ENCODE measurements at regions not wholly inside any gene's neighbourhood (a gene's known extent, or its start where the extent isn't known, plus 50 kb on each side); places are given as distances from the start of the nearest gene placed in this dataset.
"Not testable (repeated sequence)": the region's sequence is repeated elsewhere in the genome, so short reads cannot be mapped to it uniquely, and the experiment has no call there.

DNA sequence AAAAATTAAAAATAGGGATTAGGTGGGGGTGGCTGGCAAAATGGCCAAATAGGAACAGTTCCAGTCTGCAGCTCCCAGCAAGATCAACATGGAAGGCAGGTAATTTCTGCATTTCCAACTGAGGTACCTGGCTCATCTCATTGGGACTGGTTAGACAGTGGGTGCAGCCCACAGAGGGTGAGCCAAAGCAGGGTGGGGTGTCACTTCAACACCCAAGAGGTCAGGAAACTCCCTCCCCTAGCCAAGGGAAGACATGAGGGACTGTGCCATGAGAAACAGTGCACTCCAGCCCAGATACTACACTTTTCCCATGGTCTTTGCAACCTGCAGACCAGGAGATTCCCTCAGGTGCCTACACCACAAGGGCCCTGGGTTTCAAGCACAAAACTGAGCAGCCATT lies 109.3 kb upstream of the CAB39 start:
- DNase-seq, POLR2A ChIA-PET: not testable (repeated sequence)

DNA sequence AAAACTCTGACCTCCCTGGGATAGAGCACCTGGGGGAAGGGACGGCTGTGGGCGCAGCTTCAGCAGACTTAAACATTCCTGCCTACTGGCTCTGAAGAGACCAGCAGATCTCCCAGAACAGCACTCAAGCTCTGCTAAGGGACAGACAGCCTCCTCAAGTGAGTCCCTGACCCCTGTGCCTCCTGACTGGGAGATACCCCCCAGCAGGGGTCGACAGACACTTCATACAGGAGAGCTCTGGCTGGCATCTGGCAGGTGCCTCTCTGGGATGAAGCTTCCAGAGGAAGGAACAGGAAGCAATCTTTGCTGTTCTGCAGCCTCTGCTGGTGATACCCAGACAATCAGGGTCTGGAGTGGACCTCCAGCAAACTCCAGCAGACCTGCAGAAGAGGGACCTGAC lies 108.5 kb upstream of the CAB39 start:
- H3K27ac ChIP-seq (ENCODE audit: insufficient read depth in 1 of 2, low read depth in 1 of 2, low read length in 2 of 2, poor library complexity in 1 of 2, severe bottlenecking in 2 of 2); H3K9me3 ChIP-seq (ENCODE audit: control extremely low read depth in 1 of 5, control insufficient read depth in 4 of 5, insufficient read depth in 2 of 5, low read depth in 1 of 5, low read length in 4 of 5); H3K27me3 ChIP-seq (replicated peaks in 2 of 5; ENCODE audit: control insufficient read depth in 4 of 5, insufficient read depth in 5 of 5, low read length in 4 of 5); POLR2A ChIA-PET; DNase-seq; CTCF ChIA-PET; H3K36me3 ChIP-seq (ENCODE audit: control insufficient read depth in 4 of 4, insufficient read depth in 4 of 4, low read length in 3 of 4); H3K4me3 ChIP-seq (ENCODE audit: control insufficient read depth in 1 of 7, extremely low read depth in 1 of 7, insufficient read depth in 4 of 7, low read depth in 2 of 7, low read length in 6 of 7): not testable (repeated sequence)
- 100% methylated on average over 1 of the region's 3 CpGs for WGBS (ENCODE audit: insufficient coverage)
- H3K4me1 ChIP-seq (ENCODE audit: control extremely low read depth in 1 of 4, control insufficient read depth in 4 of 4, insufficient read depth in 4 of 4, low read length in 3 of 4), result peaks cover 0 to 12% (median 7%) of the 10 kb centered on the region in 4 experiments

More for the DNA sequence above, 109.3 kb upstream of the CAB39 start:
- H3K27me3 ChIP-seq (replicated peaks in 2 of 5; ENCODE audit: control insufficient read depth in 4 of 5, insufficient read depth in 5 of 5, low read length in 4 of 5); H3K9me3 ChIP-seq (ENCODE audit: control extremely low read depth in 1 of 5, control insufficient read depth in 4 of 5, insufficient read depth in 2 of 5, low read depth in 1 of 5, low read length in 4 of 5); H3K4me3 ChIP-seq (ENCODE audit: control insufficient read depth in 1 of 7, extremely low read depth in 1 of 7, insufficient read depth in 4 of 7, low read depth in 2 of 7, low read length in 6 of 7); CTCF ChIA-PET; H3K36me3 ChIP-seq (ENCODE audit: control insufficient read depth in 4 of 4, insufficient read depth in 4 of 4, low read length in 3 of 4); H3K27ac ChIP-seq (ENCODE audit: insufficient read depth in 1 of 2, low read depth in 1 of 2, low read length in 2 of 2, poor library complexity in 1 of 2, severe bottlenecking in 2 of 2): not testable (repeated sequence)
- H3K4me1 ChIP-seq (ENCODE audit: control extremely low read depth in 1 of 4, control insufficient read depth in 4 of 4, insufficient read depth in 4 of 4, low read length in 3 of 4), result peaks cover 0 to 12% (median 7%) of the 10 kb centered on the region in 4 experiments

DNA sequence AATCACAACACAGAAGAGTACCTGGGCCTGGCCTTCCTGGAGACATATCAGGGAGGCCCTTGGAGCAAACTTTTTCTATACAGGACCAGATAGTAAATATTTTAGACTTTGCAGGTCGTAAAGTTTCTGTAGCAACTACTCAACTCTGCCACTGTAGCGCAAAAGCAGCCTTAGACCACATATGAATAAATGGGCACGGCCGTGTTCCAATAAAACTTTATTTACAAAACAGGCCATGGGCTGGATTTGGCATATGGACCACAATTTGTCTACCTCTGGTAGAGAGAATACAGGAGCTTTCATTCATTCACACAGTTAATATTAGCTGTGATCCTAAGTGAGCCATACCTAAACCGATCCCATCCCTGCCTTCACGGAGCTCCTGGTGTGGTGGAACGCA lies 98.6 kb upstream of the CAB39 start:
- DNase-seq, result no peak
- ChIA-PET CTCF (interaction anchor here (1.1 to 1.9 kb wide), 2 partner anchors 143 to 605 kb away, joined by 3 to 4 read pairs; no protein-coding TSS in a partner anchor), POLR2A (interaction anchor here (0.7 kb wide), 1 partner anchor 785 kb away, joined by 3 read pairs; no protein-coding TSS in a partner anchor)
- Histone ChIP-seq H3K27ac (ENCODE audit: insufficient read depth in 1 of 2, low read depth in 1 of 2, low read length in 2 of 2, poor library complexity in 1 of 2, severe bottlenecking in 2 of 2) (no peak overlapping the region), H3K9me3 (ENCODE audit: control extremely low read depth in 1 of 5, control insufficient read depth in 4 of 5, insufficient read depth in 2 of 5, low read depth in 1 of 5, low read length in 4 of 5) (no peaks in the 10 kb centered on the region), H3K4me3 (ENCODE audit: control insufficient read depth in 1 of 7, extremely low read depth in 1 of 7, insufficient read depth in 4 of 7, low read depth in 2 of 7, low read length in 6 of 7) (no peak overlapping the region), H3K27me3 (replicated peaks in 2 of 5; ENCODE audit: control insufficient read depth in 4 of 5, insufficient read depth in 5 of 5, low read length in 4 of 5) (no peaks in the 10 kb centered on the region), H3K4me1 (ENCODE audit: control extremely low read depth in 1 of 4, control insufficient read depth in 4 of 4, insufficient read depth in 4 of 4, low read length in 3 of 4) (peaks cover 0 to 4% (median 1%) of the 10 kb centered on the region in 4 experiments), H3K36me3 (ENCODE audit: control insufficient read depth in 4 of 4, insufficient read depth in 4 of 4, low read length in 3 of 4) (no peaks in the 10 kb centered on the region)
- whole genome bisulfite sequencing (ENCODE audit: insufficient coverage), result 100% methylated on average over 2 of the region's 7 CpGs

DNA sequence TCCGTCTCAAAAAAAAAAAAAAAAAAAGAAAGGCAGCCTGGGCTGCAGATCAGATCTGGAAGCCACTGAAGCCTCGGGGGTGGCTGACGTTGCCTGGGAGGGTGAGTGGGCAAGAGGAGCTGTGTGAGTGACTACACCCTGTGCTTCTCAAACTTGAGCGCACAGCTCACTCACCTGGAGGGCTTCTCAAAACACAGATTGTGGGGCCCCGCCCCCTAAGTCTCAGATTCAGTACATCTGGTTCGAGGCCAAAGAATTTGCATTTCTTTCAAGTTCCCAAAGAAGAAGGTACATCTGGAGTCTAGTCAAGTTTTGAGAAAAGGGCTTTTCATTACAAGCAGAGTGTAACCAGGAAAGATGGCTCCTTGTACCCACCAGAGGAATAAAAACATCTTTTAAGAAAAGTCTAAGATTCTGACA lies 97.7 kb upstream of the CAB39 start:
- no peaks in the 10 kb centered on the region for H3K36me3 ChIP-seq (ENCODE audit: control insufficient read depth in 4 of 4, insufficient read depth in 4 of 4, low read length in 3 of 4)
- H3K9me3 ChIP-seq (ENCODE audit: control extremely low read depth in 1 of 5, control insufficient read depth in 4 of 5, insufficient read depth in 2 of 5, low read depth in 1 of 5, low read length in 4 of 5), result no peaks in the 10 kb centered on the region
- H3K4me3 ChIP-seq (ENCODE audit: control insufficient read depth in 1 of 7, extremely low read depth in 1 of 7, insufficient read depth in 4 of 7, low read depth in 2 of 7, low read length in 6 of 7), result no peak overlapping the region
- ChIA-PET CTCF (interaction anchor here (0.8 to 1.6 kb wide), 2 partner anchors 45 to 183 kb away, joined by 3 to 4 read pairs; no protein-coding TSS in a partner anchor), POLR2A (no interaction called here)
- 89% methylated on average over 5 of the region's 6 CpGs for WGBS (ENCODE audit: insufficient coverage)
- no peaks in the 10 kb centered on the region for H3K27me3 ChIP-seq (replicated peaks in 2 of 5; ENCODE audit: control insufficient read depth in 4 of 5, insufficient read depth in 5 of 5, low read length in 4 of 5)
- H3K27ac ChIP-seq (ENCODE audit: insufficient read depth in 1 of 2, low read depth in 1 of 2, low read length in 2 of 2, poor library complexity in 1 of 2, severe bottlenecking in 2 of 2), result no peak overlapping the region
- DNase-seq, result no peak
- H3K4me1 ChIP-seq (ENCODE audit: control extremely low read depth in 1 of 4, control insufficient read depth in 4 of 4, insufficient read depth in 4 of 4, low read length in 3 of 4), result peaks cover 0 to 4% (median 1%) of the 10 kb centered on the region in 4 experiments

DNA sequence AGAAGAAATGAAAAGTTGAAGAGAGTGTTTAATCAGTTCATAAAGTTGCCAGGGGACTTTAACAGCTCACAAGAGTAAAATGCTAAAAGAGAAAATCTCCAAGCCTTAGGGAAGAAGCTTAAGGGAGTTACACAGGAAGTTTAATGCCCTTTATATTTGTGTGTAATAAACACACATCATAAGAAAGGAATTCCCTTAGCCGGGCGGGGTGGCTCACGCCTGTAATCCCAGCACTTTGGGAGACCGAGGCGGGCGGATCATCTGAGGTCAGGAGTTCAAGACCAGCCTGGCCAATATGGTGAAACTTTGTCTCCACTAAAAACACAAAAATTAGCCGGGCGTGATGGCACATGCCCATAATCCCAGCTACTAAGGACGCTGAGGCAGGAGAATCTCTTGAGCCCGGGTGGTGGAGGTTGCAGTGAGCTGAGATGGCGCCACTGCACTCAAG lies 95.4 kb upstream of the CAB39 start:
- POLR2A ChIA-PET; DNase-seq; H3K36me3 ChIP-seq (ENCODE audit: control insufficient read depth in 4 of 4, insufficient read depth in 4 of 4, low read length in 3 of 4); H3K4me3 ChIP-seq (ENCODE audit: control insufficient read depth in 1 of 7, extremely low read depth in 1 of 7, insufficient read depth in 4 of 7, low read depth in 2 of 7, low read length in 6 of 7); H3K27ac ChIP-seq (ENCODE audit: insufficient read depth in 1 of 2, low read depth in 1 of 2, low read length in 2 of 2, poor library complexity in 1 of 2, severe bottlenecking in 2 of 2); H3K27me3 ChIP-seq (replicated peaks in 2 of 5; ENCODE audit: control insufficient read depth in 4 of 5, insufficient read depth in 5 of 5, low read length in 4 of 5); H3K9me3 ChIP-seq (ENCODE audit: control extremely low read depth in 1 of 5, control insufficient read depth in 4 of 5, insufficient read depth in 2 of 5, low read depth in 1 of 5, low read length in 4 of 5); H3K4me1 ChIP-seq (ENCODE audit: control extremely low read depth in 1 of 4, control insufficient read depth in 4 of 4, insufficient read depth in 4 of 4, low read length in 3 of 4): not testable (repeated sequence)
- 97% methylated on average over 6 of the region's 11 CpGs for WGBS (ENCODE audit: insufficient coverage)
- CTCF ChIA-PET, result interaction anchor here (1.5 kb wide), 1 partner anchor 127 kb away, joined by 3 read pairs; no protein-coding TSS in a partner anchor

DNA sequence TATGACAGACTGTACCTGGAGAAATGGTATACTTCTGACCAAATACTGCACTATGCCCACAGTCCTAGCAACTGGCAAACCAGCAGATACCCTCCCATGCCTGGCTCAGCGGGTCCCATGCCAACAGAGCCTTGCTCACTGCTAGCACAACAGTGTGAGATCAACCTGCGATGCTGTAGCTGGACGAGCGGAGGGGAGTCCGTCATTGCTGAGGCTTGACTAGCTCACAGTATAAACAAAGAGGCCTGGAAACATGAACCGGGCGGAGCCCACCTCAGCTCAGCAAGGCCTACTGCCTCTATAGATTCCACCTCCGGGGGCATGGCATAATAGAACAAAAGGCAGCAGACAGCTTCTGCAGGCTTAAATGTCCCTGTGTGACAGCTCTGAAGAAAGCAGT lies 93.2 kb upstream of the CAB39 start:
- H3K27me3 ChIP-seq (replicated peaks in 2 of 5; ENCODE audit: control insufficient read depth in 4 of 5, insufficient read depth in 5 of 5, low read length in 4 of 5), result no peaks in the 10 kb centered on the region
- CTCF ChIA-PET, result interaction anchor here (1.0 kb wide), 1 partner anchor 9 kb away, joined by 3 read pairs; no protein-coding TSS in a partner anchor
- no peak overlapping the region for H3K4me3 ChIP-seq (ENCODE audit: control insufficient read depth in 1 of 7, extremely low read depth in 1 of 7, insufficient read depth in 4 of 7, low read depth in 2 of 7, low read length in 6 of 7)
- DNase-seq, result no peak
- H3K4me1 ChIP-seq (ENCODE audit: control extremely low read depth in 1 of 4, control insufficient read depth in 4 of 4, insufficient read depth in 4 of 4, low read length in 3 of 4), result no peaks in the 10 kb centered on the region
- H3K27ac ChIP-seq (ENCODE audit: insufficient read depth in 1 of 2, low read depth in 1 of 2, low read length in 2 of 2, poor library complexity in 1 of 2, severe bottlenecking in 2 of 2), result no peak overlapping the region
- H3K36me3 ChIP-seq (ENCODE audit: control insufficient read depth in 4 of 4, insufficient read depth in 4 of 4, low read length in 3 of 4), result no peaks in the 10 kb centered on the region
- POLR2A ChIA-PET, result no interaction called here
- no peaks in the 10 kb centered on the region for H3K9me3 ChIP-seq (ENCODE audit: control extremely low read depth in 1 of 5, control insufficient read depth in 4 of 5, insufficient read depth in 2 of 5, low read depth in 1 of 5, low read length in 4 of 5)
- whole genome bisulfite sequencing (ENCODE audit: insufficient coverage), result 85% methylated on average over 8 of the region's 8 CpGs

DNA sequence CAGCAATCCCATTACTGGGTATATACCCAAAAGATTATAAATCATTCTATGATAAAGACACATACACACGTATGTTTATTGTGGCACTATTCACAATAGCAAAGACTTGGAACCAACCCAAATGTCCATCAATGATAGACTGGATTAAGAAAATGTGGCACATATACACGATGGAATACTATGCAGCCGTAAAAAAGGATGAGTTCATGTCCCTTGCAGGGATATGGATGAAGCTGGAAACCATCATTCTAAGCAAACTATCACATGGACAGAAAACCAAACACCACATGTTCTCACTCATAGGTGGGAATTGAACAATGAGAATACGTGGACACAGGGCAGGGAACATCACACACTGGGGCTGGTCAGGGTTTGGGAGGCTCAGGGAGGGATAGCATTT lies 87.4 kb upstream of the CAB39 start:
- H3K4me3 ChIP-seq (ENCODE audit: control insufficient read depth in 1 of 7, extremely low read depth in 1 of 7, insufficient read depth in 4 of 7, low read depth in 2 of 7, low read length in 6 of 7); H3K27me3 ChIP-seq (replicated peaks in 2 of 5; ENCODE audit: control insufficient read depth in 4 of 5, insufficient read depth in 5 of 5, low read length in 4 of 5); DNase-seq; POLR2A ChIA-PET; H3K4me1 ChIP-seq (ENCODE audit: control extremely low read depth in 1 of 4, control insufficient read depth in 4 of 4, insufficient read depth in 4 of 4, low read length in 3 of 4); H3K27ac ChIP-seq (ENCODE audit: insufficient read depth in 1 of 2, low read depth in 1 of 2, low read length in 2 of 2, poor library complexity in 1 of 2, severe bottlenecking in 2 of 2); H3K9me3 ChIP-seq (ENCODE audit: control extremely low read depth in 1 of 5, control insufficient read depth in 4 of 5, insufficient read depth in 2 of 5, low read depth in 1 of 5, low read length in 4 of 5); H3K36me3 ChIP-seq (ENCODE audit: control insufficient read depth in 4 of 4, insufficient read depth in 4 of 4, low read length in 3 of 4); CTCF ChIA-PET: not testable (repeated sequence)
- WGBS (ENCODE audit: insufficient coverage), result no CpG with 5 or more reads among the region's 4 CpGs

Measured in common myeloid progenitor, CD34-positive (primary cell).